ENCODE measurements at regions not wholly inside any gene's neighbourhood (a gene's known extent, or its start where the extent isn't known, plus 50 kb on each side); places are given as distances from the start of the nearest gene placed in this dataset.
A peak's percentile ranks its signal among the peaks of the same experiment; 100 is the strongest.
"Not testable (repeated sequence)": the region's sequence is repeated elsewhere in the genome, so short reads cannot be mapped to it uniquely, and the experiment has no call there.

- no peaks in the 10 kb centered on the region for H3K9me3 ChIP-seq
- H3K27ac ChIP-seq = no peak overlapping the region
- no peak overlapping the region for H3K4me3 ChIP-seq
- DNase-seq = no peak
- 82 to 89% methylated on average over 6 of the region's 7 CpGs for WGBS, 2 donors
- H3K4me1 ChIP-seq = peaks cover 7 to 14% (median 14%) of the 10 kb centered on the region in 3 donors
- TF ChIP-seq POLR2A (IDR thresholded peaks at IDR 0.05) (no peak), CTCF (IDR thresholded peaks at IDR 0.05) (no peak)
- H3K36me3 ChIP-seq = no peaks in the 10 kb centered on the region
- intact Hi-C loops (cut with DNase I) = no loop called here
- H3K27me3 ChIP-seq = no peaks in the 10 kb centered on the region
Observed at GRCh38 chr20:50447817-50448216, 62.4 kb upstream of the PTPN1 start.

GRCh38 chr20:50448625-50449403 lies 61.4 kb upstream of the PTPN1 start:
- H3K9me3 ChIP-seq; H3K36me3 ChIP-seq; intact Hi-C loops (cut with DNase I); H3K27me3 ChIP-seq; H3K4me3 ChIP-seq; DNase-seq: not testable (repeated sequence)
- 90 to 91% methylated on average over 9 to 10 of the region's 10 CpGs for WGBS, 2 donors
- peak overlapping the region in 1 of 4 donors; percentile 3 for H3K27ac ChIP-seq
- peaks cover 7 to 14% (median 14%) of the 10 kb centered on the region in 3 donors for H3K4me1 ChIP-seq

GRCh38 chr20:50449738-50450492 lies 60.3 kb upstream of the PTPN1 start:
- peaks cover 7 to 14% (median 14%) of the 10 kb centered on the region in 3 donors for H3K4me1 ChIP-seq
- H3K27ac ChIP-seq = peak overlapping the region in 1 of 4 donors; percentile 3
- WGBS, 2 donors = 66 to 79% methylated on average over 8 to 9 of the region's 9 CpGs
- intact Hi-C loops (cut with DNase I) = loop anchor here (10.0 kb wide), 1 partner anchor 55 kb away; no protein-coding TSS in a partner anchor
- no peaks in the 10 kb centered on the region for H3K36me3 ChIP-seq
- DNase-seq = no peak
- H3K27me3 ChIP-seq = no peaks in the 10 kb centered on the region
- no peak overlapping the region for H3K4me3 ChIP-seq
- TF ChIP-seq POLR2A (IDR thresholded peaks at IDR 0.05) = no peak
- TF ChIP-seq CTCF (IDR thresholded peaks at IDR 0.05) = no peak
- no peaks in the 10 kb centered on the region for H3K9me3 ChIP-seq

- Histone ChIP-seq H3K36me3 (no peaks in the 10 kb centered on the region), H3K9me3 (no peaks in the 10 kb centered on the region), H3K27ac (peak overlapping the region in 1 of 4 donors; percentile 70), H3K4me3 (no peak overlapping the region), H3K27me3 (no peaks in the 10 kb centered on the region), H3K4me1 (peaks cover 7 to 14% (median 14%) of the 10 kb centered on the region in 3 donors)
- TF ChIP-seq POLR2A (IDR thresholded peaks at IDR 0.05) (no peak), CTCF (IDR thresholded peaks at IDR 0.05) (no peak)
- WGBS, 2 donors = 82 to 100% methylated on average over 1 of the region's 1 CpG
- intact Hi-C loops (cut with DNase I) = loop anchor here (10.0 kb wide), 1 partner anchor 56 kb away; no protein-coding TSS in a partner anchor
- no peak for DNase-seq
Observed at GRCh38 chr20:50450493-50450826, 59.7 kb upstream of the PTPN1 start.

- Histone ChIP-seq H3K27ac (peak overlapping the region in 3 of 4 donors; percentile 62 to 71 (median 70)), H3K4me3 (peak overlapping the region in 1 of 4 donors; percentile 39), H3K9me3 (no peaks in the 10 kb centered on the region), H3K36me3 (no peaks in the 10 kb centered on the region), H3K27me3 (no peaks in the 10 kb centered on the region), H3K4me1 (peaks cover 9 to 20% (median 18%) of the 10 kb centered on the region in 3 donors)
- TF ChIP-seq CTCF (IDR thresholded peaks at IDR 0.05) (no peak), POLR2A (IDR thresholded peaks at IDR 0.05) (no peak)
- 38 to 49% methylated on average over 9 to 13 of the region's 19 CpGs for WGBS, 2 donors
- no peak for DNase-seq
- intact Hi-C loops (cut with DNase I) = loop anchor here (10.0 kb wide), 1 partner anchor 56 kb away; no protein-coding TSS in a partner anchor
Observed at GRCh38 chr20:50450881-50451752, 59.1 kb upstream of the PTPN1 start.

GRCh38 chr20:50451792-50452425 lies 58.3 kb upstream of the PTPN1 start:
- H3K36me3 ChIP-seq, DNase-seq, H3K4me3 ChIP-seq, H3K9me3 ChIP-seq, H3K27me3 ChIP-seq: not testable (repeated sequence)
- intact Hi-C loops (cut with DNase I) = loop anchor here (10.0 kb wide), 1 partner anchor 57 kb away; no protein-coding TSS in a partner anchor
- Histone ChIP-seq H3K27ac (peak overlapping the region in 3 of 4 donors; percentile 23 to 71 (median 70)), H3K4me1 (peaks cover 9 to 24% (median 23%) of the 10 kb centered on the region in 3 donors)
- WGBS, 2 donors = 67 to 71% methylated on average over 6 to 9 of the region's 9 CpGs
